ENCODE measurements at regions not wholly inside any gene's neighbourhood (a gene's known extent, or its start where the extent isn't known, plus 50 kb on each side); places are given as distances from the start of the nearest gene placed in this dataset.
"Not testable (repeated sequence)": the region's sequence is repeated elsewhere in the genome, so short reads cannot be mapped to it uniquely, and the experiment has no call there.

DNA sequence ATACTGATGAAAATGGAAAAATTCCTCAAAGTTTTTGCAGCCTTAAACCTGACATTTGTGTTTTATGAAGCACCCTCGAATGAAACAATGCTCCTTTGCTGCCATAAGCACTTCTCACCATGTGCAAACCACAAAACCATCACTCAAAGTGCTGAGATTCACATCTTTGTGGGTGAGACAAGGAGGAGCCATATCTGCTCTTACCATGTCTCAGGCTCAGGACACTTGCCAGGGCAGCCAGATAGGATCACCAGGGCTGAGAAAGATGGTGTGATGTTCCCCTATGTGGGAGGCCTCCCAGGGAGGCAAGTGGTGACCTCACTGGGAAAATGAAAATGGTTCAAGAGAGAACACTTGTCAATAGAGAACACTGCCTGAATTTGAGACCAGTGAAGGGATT, 120.4 kb downstream of the CCDC34 start:
- DNase-seq, result no peak

DNA sequence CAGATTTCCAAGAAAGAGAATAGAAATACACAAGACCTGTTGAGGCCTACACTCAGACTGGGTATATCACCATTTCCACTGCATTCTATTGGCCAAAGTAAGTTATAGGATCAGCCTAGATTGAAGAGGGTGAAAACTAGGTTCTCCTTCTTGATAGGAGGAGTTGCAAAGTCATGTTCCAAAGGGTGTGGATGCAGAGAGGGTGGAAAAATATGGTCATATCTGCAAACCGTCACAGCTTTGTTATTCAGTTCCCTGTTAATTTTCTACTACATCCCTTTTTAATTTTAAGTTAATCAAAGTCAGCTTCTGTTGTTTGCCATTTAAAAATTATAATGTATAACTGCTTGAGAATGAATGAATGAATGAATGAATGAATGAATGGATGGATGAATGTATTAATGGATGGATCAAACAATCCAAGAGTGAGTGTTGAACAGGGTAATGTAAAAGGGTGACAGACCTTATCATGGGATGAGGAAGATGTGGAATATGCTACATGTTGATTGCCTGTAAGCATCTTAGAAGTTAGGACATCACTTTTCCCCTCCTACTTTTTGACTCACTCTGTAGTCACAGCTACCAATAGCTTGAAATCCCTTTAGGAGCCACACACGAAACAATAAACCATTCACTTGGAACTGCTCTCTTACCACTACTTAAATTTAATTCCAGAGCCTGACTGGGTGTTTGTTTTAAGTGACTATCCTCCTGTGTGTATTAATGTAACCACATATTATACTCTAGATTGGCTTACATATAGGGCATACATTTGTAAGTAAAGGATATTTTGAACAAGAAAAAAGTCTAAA, 121.5 kb downstream of the CCDC34 start:
- no peak for DNase-seq

DNA sequence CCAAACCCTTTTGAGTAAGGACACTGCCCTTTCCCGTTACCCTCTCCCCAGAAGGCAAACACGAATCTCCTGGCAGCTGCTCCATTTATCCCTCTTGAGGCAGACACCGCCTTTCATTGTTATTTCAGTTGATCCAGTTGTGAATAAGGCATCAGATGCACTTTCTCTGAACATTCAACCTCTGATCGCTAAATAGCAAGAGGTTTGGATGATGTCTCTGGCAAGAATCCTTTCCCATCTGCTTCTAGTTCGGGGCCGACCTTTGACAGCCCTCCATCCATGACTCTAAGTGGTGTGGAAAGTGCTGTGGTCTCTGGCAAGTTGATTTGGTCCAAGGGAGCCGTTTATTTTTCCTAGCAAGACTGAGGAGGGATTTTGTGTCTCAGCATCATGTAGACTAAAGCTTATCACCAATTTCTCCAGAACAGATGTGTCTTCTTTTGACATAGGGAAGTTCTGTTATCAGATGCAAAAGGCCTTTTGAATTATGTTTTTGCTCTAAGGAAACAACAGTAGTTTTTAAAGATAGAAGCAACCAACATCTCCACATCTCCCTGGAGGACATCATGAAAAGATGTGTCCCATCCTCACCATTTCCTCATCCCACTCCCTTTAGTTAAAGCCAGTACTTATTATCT, 123.6 kb downstream of the CCDC34 start:
- no peak for DNase-seq

DNA sequence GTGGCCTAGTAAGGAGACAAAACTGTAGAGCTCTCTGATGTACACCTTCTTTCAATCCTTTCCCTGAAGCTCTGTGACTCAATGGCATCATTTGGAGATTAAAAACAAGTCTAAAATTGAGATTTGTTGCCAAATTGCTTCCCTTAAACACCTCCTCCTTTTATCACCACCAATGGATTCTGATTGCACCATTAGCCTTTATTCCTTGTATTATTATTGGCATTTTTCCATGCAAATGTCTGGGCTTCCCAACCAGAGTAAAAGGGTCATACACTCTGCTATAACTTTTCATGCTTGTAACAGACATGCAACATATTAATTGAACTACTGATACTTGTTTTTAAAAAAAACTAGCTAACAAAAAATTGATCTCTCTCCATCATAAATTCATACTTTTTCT, 124.2 kb downstream of the CCDC34 start:
- no peak for DNase-seq

DNA sequence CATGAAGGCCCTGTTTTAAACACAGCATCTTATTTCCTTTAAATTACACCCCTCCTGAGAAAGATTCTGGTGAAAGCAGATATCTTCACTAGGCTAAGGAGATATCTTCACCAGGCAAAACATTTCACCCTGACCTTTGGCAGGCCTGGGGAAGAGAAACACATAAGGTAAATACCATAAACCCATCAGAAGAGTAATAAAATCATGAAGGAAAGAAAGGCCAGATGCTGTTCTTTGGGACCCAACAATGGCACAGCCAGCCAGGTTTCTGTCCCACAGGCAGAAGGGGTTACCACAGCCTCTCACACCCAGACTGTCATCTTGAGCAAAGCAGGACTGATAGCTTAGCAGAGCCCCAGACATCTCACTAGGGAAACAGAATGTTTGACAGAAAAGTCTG, 125.4 kb downstream of the CCDC34 start:
- no peak for DNase-seq

DNA sequence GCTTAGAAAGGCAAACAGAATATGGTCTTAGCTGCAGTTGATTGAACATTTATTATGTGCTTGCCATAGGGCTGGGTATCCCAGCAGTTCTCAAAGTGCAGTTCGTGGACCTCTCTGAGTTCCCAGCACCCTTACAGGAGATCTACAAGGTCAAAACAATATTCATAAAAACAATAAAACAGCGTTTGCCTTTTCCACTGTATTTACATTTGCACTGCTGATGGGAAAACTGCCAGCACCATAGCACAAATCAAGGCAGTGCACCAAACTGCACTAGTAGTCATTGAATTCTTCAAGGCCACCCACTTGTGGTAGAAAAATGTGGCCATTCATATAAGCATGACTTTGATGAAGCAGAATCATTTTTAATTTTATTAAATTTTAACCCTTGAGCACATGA, 128.1 kb downstream of the CCDC34 start:
- DNase-seq, result no peak

DNA sequence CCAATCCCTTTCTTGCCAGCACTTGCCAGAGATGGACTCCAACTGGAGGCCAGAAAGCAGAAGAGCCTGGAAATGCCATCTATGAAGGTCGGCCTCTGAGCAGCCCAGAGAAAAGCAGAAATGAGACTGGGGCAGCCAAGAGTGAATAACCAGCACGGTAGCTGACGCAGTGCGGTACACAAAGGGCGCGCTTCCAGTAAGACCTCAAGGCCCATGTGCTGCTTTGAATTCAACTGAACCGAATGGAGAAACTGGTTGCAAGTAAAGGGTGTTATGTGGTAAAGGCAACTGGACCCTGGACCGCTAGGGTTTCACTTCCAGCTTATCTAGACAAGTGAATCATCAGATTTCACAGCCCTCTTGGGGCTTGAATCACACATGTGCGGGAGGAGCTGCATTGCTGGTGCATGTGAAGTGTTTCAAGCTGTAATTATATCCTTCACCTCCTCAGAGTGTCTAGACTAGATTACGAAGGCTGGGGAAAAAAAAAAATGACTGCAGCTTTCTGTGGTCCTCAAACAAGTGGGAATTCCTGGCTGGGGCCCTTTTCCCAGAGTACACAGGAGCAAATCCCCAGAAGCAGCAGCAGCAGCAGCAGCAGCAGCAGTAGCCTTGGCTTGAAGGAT, 128.9 kb downstream of the CCDC34 start:
- DNase-seq, result peak in 3 of 56 donors; percentile 3 to 12 (median 6)

DNA sequence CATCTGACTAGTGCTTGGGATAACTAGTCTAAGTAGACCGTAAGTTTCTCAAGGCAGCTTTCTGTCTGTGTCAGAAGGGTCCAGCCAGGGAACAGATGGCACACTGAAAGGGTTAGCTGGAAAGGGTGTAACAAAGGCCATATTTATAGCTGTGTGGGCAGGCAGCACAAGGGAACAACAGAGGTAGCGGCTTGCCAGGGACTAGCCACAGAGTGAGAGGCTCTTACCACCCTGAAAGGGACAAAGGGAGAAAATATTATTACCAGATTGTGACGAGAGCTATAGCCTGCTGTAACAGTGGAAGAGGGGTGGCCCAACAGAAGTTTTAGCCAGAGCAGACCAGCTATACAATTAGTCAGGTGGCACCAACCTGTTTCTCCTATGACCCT, 129.4 kb downstream of the CCDC34 start:
- no peak for DNase-seq

DNA sequence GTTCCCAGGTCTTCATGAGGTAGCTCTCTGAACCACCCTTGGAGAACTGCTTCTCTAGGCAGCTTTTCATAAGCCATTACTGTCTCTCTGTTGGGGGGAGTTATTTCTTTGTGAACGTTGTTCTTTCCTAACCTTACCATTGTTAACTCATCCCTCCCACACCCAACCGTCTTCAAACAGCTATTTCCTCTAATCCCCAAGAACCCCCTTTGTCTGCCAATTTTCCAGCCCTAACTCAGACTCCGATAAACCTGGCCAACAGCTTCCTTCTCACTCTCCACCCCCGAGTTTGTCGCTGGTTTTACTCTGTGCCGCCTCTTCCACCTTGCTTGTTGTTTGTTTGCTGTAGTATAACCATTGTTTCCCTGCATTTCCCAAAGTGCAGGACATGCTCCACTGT, 131.5 kb downstream of the CCDC34 start:
- no peak for DNase-seq

DNA sequence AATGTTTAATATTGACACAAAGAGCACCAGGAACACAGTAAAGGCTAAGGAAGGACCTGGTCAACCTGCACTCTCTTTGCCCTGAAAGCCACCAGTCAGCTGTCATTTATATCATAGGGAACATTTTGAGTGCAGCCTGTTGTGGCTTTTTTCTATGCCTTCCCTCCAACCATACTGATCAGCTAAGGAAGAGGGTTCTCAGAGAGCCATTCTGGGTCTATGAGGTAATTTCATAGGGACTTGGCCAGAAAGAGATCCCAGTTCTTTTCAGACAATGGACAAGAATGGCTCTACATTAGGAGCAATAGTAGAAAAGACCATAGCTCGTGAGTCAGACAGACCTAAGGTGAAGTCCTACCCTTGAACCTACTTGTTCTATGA, 132.8 kb downstream of the CCDC34 start:
- DNase-seq, result no peak

DNA sequence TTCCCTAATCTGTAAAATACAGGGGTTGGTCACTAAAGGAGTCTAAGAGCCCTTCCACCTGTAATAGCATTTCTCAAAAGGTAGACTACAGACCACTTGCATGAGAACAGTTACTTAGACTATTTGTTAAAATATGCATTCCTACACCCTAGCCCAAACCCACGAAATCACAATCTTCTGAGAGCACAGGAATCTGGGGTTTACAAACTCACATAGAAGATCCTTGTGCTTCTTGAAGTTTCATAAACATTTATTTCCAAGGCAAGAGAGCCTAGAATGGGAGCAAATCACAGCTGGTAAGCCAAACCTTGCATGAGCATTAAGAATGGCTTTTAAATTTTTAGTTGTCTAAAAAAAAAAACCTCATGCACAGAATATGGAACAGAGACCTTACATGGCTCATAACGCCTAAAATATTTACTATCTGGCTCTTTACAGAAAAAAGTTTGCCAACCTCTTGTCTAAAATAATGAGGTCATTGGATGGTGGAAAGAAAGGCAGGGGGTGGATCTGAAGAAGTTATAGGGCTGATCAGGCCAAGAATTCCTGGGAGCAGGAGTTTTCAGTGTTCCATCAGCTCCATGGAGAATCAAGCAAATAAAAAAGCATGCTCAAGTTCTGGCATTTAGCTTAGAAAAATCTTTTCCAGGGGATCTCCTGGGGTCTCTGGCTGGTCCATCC, 133.4 kb downstream of the CCDC34 start:
- no peak for DNase-seq

DNA sequence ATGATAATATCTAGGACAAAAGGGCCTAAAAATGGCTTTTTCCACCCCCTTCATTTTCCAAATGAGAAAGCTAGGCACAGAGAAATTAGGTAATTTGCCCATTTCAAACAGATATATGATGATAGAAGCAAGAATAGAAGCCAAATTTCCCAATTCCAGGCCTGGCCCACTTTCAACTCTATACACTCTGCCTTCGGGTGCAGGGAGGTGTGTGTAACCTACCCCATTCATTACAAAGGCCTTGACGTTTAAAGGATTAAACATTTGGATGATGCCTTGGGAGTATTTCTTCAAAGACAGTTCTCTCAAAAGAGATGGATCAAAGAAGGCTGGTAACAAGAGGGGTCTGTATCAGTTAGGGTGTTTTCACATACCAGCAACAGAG, 134.1 kb downstream of the CCDC34 start:
- DNase-seq, result no peak

DNA sequence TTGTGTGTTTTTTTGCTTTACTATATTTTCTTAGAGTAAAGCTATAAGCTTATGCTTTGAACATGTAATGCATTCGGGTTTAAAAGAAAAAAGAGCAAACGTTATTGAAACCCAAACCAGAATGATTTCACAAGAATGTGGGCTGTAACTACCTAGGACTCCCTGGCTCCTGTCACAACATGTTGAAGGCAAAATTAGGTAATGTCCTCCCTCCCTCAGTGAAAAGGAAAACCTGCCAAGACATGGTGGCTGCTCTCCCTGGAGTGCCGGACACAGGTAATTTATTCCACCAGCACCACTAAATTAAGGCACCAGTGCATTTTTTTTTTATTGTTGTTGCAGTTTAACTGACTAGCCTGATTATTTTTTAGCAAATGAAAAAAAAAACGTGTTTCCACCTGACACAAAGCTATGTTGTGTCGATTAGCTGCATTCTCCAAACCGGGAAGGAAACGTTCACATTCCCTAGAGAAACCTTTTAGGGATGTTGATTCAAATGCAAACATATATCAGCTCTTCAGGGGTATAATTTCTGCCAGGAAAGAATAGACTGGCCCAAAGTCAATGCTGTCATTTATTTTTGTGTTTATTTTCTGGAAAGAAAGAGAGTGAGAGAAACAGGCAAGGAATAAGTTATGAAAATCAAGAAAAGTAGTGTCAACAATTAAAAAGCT, 134.6 kb downstream of the CCDC34 start:
- DNase-seq, result no peak

DNA sequence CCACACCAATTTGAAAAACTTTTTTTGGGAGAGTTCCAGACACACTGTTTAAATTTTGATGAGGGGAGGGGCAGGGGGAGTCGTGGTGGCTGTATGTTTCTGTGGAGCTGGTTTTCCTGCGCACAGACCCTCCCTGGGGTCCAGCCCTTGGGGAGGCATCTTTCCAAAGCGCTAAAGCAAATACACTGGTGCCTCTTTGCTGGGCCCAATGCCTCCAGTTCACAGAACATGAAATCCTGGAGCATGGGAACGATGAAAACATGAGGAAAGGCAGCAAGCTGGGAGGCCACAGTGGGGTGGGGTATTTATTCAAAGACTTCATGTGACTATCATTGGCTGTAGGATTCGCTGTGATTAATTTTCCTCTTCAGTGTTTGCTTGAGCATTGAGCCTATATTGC, 135.3 kb downstream of the CCDC34 start:
- no peak for DNase-seq

DNA sequence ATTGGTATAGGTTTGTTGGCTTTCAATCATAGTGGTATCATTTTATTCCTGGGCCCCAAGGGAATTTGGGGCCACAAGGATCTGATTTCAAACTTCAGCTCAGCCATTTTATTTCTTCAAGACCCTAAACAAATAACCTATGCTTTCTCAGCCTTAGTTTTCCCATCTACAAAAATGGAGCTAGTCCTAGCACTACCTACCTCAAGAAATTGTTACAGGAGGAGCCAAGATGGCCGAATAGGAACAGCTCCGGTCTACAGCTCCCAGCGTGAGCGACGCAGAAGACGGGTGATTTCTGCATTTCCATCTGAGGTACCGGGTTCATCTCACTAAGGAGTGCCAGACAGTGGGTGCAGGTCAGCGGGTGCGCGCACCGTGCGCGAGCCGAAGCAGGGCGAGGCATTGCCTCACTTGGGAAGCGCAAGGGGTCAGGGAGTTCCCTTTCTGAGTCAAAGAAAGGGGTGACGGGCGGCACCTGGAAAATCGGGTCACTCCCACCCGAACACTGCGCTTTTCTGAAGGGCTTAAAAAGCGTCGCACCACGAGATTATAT, 143.5 kb downstream of the CCDC34 start:
- not testable (repeated sequence) for DNase-seq

DNA sequence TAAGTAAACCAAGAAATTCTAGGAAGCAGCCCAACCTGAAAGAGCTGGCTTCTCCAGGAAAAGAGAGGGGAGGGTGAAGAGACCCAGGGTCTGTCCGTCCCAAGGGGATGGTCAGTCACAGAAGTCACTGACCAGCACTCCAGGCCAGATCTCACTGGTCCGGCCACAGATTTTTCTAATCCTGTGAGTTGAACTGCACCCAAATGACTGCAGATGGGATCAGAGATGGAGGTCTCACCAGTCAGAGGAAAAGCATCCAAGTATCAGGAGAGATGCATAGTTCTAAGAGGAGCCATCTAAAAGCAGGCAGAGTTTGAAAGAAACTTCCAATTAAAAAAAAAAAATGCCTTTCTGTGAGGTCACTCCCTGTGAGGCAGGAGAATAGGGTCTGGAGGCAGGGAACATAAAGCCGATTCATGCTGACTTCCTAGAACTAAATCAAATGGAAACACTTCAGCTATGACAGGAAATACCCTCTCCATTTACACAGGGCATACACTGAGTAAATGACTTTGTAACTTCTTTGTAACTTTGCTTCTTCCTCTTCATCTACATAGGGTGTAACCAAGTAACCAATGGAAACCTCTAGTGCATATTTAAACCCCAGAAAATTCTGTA, 144.5 kb downstream of the CCDC34 start:
- DNase-seq, result no peak

DNA sequence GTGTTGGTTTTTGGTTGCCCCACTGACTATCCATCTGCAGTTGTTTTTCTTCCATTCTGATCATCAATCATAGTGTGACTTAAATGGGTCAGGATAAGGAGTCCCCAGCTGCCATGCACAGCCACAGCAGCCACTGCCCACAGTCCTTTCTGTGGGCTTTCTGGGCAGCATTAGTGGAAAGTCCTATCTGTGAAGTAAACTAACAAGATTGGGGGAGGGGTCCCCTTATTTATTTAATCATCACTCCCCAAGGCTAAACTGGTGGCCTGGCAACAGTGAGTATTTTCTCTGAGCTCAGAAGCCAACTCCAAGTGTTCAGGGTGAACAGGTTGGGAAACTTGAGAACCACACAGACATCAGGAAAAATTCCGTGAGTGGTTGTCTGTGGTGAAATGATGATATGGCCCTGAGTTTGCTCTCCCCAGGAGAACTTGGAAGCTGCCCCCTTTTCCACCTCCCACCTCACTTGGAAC, 145.0 kb downstream of the CCDC34 start:
- no peak for DNase-seq

DNA sequence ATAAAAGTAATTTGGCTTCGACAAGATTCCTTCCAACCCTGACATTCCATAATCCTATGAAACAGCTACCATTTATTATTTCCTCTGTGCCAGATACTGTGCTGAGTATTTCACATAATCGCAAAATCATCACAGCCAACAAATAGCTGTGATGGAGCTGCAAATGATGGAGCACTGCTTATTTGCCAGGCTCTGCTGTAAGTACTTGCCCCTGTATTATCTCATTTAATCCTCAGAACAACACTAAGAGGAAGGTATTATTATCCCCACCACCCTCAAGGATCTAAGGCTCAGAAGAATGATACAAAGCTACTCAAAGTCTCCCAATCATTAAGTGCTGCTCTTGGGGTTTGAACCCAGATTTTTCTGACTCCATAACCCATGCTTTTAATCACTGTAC, 145.5 kb downstream of the CCDC34 start:
- no peak for DNase-seq

DNA sequence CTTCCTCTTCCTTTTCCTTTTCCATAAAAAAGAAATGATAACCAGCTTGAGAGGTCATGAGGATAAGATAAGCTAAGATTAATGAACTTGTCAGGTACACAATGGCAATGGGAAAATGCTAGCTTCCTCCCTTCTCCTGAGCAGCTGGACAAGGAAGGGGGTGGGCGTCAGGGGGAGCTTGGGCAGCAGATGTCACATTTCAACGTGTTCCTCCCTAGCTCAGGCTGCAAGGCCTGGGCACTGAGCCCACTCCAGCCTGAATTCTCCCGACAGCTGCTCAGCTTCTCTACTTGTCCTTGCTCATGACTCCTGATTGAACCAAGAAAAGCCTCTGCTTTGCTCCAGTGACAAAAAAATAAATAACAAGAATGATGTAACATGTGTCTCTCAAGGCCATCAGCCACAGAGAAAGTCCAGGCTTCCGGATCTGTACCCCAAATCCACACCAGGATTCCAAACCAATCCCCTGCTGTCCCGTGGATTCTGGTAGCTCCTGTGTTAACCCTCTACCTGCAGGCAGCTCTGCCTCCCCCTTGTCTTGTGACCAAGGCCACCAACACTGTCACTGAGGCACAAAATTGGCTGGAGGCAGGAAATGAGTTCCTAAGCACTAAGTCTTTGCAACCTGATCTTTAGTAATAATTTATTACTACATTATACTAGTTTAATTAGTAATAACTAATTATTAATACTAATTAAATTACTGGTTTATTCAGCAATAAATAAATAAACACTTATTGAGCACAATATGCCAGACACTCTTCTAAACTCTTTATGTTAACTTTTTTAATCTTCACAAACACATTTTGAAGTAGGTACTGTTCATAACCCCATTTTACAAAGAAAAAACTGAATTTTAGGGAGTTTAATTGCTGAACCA, 146.5 kb downstream of the CCDC34 start:
- DNase-seq, result no peak

Data from amygdala (tissue), 56 donors.